ENCODE measurements at regions not wholly inside any gene's neighbourhood (a gene's known extent, or its start where the extent isn't known, plus 50 kb on each side); places are given as distances from the start of the nearest gene placed in this dataset.

DNA sequence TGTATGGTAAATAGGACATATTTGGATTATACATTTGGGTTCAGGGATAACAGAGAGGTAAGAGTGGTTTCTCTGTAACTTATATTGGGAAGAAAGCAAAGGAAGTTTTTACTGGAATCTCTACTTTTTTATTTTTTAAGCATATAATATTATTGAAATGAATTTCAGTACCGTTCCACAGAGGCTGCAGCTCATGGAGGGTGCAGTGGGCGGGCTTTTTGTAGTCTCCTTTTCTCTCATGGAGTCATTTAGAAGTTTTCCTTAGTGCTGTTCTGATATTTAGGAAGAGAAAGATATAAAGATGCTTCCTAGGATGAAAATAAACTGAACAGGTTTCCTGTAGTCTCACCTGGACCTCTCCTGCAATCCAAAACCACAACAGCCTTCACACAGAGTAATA, 1153.3 kb upstream of the TMEFF2 start:
- CTCF ChIA-PET = interaction anchor here (0.8 kb wide), 1 partner anchor 1822 kb away, joined by 4 read pairs; no protein-coding TSS in a partner anchor

GRCh38 chr2:193336781-193337180, 1142.0 kb upstream of the TMEFF2 start:
- no peaks in the 10 kb centered on the region for H3K4me1 ChIP-seq (ENCODE audit: control insufficient read depth, insufficient read depth, low read length)
- H2AFZ ChIP-seq (ENCODE audit: control insufficient read depth, low read depth, low read length) = no peak overlapping the region
- 0% methylated on average over 1 of the region's 1 CpG for WGBS (ENCODE audit: insufficient coverage, insufficient replicate concordance, low lambda C conversion rate, missing lambda C conversion rate)
- H3K4me3 ChIP-seq = no peak overlapping the region
- BruUV-seq (replicated peaks) = no TSS peak
- H3K27ac ChIP-seq (ENCODE audit: control insufficient read depth, insufficient read depth) = no peak overlapping the region
- in situ Hi-C loops (cut with MboI) = no loop called here
- CTCF ChIA-PET = no interaction called here
- SMC1A ChIA-PET (ENCODE audit: uncharacterized antibody, unreplicated experiment) = no interaction called here
- H4K20me1 ChIP-seq (ENCODE audit: control insufficient read depth, insufficient read depth) = no peaks in the 10 kb centered on the region
- no peak overlapping the region for H3K4me2 ChIP-seq (ENCODE audit: control insufficient read depth, insufficient read depth)
- RAD21 ChIA-PET (ENCODE audit: unreplicated experiment) = no interaction called here
- ATAC-seq (no peak), FAIRE-seq (no peak), DNase-seq (ENCODE audit: low read depth, low spot score) (no peak)
- POLR2A ChIA-PET = no interaction called here
- intact Hi-C loops (cut with micrococcal nuclease; ENCODE audit: unreplicated experiment) = no loop called here
- no peaks in the 10 kb centered on the region for H3K79me2 ChIP-seq (ENCODE audit: control insufficient read depth, insufficient read depth, low read length)
- no peaks in the 10 kb centered on the region for H3K9me3 ChIP-seq (replicated peaks; ENCODE audit: control insufficient read depth, insufficient read depth, low read length)
- H3K27me3 ChIP-seq (replicated peaks in 1 of 2; ENCODE audit: control insufficient read depth in 2 of 2, insufficient read depth in 2 of 2, low read length in 1 of 2) = no peaks in the 10 kb centered on the region
- no peaks in the 10 kb centered on the region for H3K36me3 ChIP-seq (ENCODE audit: control insufficient read depth in 2 of 2, insufficient read depth in 2 of 2, low read length in 1 of 2)
- no peak overlapping the region for H3K9ac ChIP-seq (ENCODE audit: control insufficient read depth, insufficient read depth, low read length)
- TF ChIP-seq NR2F1 (conservative IDR thresholded peaks at IDR 0.05) = no peak
- no peak for TF ChIP-seq MTA2 (IDR thresholded peaks at IDR 0.05; ENCODE audit: low read depth)
- no peak for TF ChIP-seq ETV6 (conservative IDR thresholded peaks at IDR 0.05 in 1 of 2, IDR thresholded peaks at IDR 0.05 in 1 of 2; ENCODE audit: borderline replicate concordance in 1 of 2, low read depth in 1 of 2)
- TF ChIP-seq SPI1 (IDR thresholded peaks at IDR 0.05; ENCODE audit: borderline replicate concordance, insufficient read depth, low read depth, low read length) = no peak
- TF ChIP-seq RELB (IDR thresholded peaks at IDR 0.05; ENCODE audit: low read depth) = no peak
- no peak for TF ChIP-seq RBBP5 (conservative IDR thresholded peaks at IDR 0.05)
- TF ChIP-seq TCF3 (IDR thresholded peaks at IDR 0.05; ENCODE audit: borderline replicate concordance, insufficient read depth, low read depth, low read length) = no peak
- no peak for TF ChIP-seq SKIL (IDR thresholded peaks at IDR 0.05; ENCODE audit: low read depth, poor library complexity, severe bottlenecking)
- TF ChIP-seq, protein P1, sequence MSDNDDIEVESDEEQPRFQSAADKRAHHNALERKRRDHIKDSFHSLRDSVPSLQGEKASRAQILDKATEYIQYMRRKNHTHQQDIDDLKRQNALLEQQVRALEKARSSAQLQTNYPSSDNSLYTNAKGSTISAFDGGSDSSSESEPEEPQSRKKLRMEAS (IDR thresholded peaks at IDR 0.05; ENCODE audit: low read depth, low read length) = no peak
- TF ChIP-seq KLF5 (IDR thresholded peaks at IDR 0.05; ENCODE audit: partially characterized antibody) = no peak
- TF ChIP-seq BACH1 (IDR thresholded peaks at IDR 0.05; ENCODE audit: borderline replicate concordance) = no peak
- TF ChIP-seq FOXK2 (IDR thresholded peaks at IDR 0.05) = no peak

More for the DNA sequence above, 1153.3 kb upstream of the TMEFF2 start:
- Histone ChIP-seq H2AFZ (ENCODE audit: control insufficient read depth, low read depth, low read length) (no peak overlapping the region), H3K4me3 (no peak overlapping the region), H3K27ac (ENCODE audit: control insufficient read depth, insufficient read depth) (no peak overlapping the region), H3K27me3 (replicated peaks in 1 of 2; ENCODE audit: control insufficient read depth in 2 of 2, insufficient read depth in 2 of 2, low read length in 1 of 2) (no peaks in the 10 kb centered on the region), H4K20me1 (ENCODE audit: control insufficient read depth, insufficient read depth) (no peaks in the 10 kb centered on the region), H3K79me2 (ENCODE audit: control insufficient read depth, insufficient read depth, low read length) (no peaks in the 10 kb centered on the region), H3K9me3 (replicated peaks; ENCODE audit: control insufficient read depth, insufficient read depth, low read length) (no peaks in the 10 kb centered on the region), H3K36me3 (ENCODE audit: control insufficient read depth in 2 of 2, insufficient read depth in 2 of 2, low read length in 1 of 2) (no peaks in the 10 kb centered on the region), H3K4me2 (ENCODE audit: control insufficient read depth, insufficient read depth) (no peak overlapping the region), H3K9ac (ENCODE audit: control insufficient read depth, insufficient read depth, low read length) (no peak overlapping the region), H3K4me1 (ENCODE audit: control insufficient read depth, insufficient read depth, low read length) (no peaks in the 10 kb centered on the region)
- DNase-seq (ENCODE audit: low read depth, low spot score) (no peak), ATAC-seq (no peak), FAIRE-seq (no peak)
- no TSS peak for BruUV-seq (replicated peaks)
- in situ Hi-C loops (cut with MboI) (no loop called here), intact Hi-C loops (cut with micrococcal nuclease; ENCODE audit: unreplicated experiment) (no loop called here)
- ChIA-PET POLR2A (interaction anchor here (1.0 kb wide), 1 partner anchor 34 kb away, joined by 3 read pairs; no protein-coding TSS in a partner anchor), SMC1A (ENCODE audit: uncharacterized antibody, unreplicated experiment) (no interaction called here), RAD21 (ENCODE audit: unreplicated experiment) (interaction anchor here (2.7 kb wide), 1 partner anchor 236 kb away, joined by 7 read pairs; no protein-coding TSS in a partner anchor)
- 47% methylated on average over 2 of the region's 2 CpGs for WGBS (ENCODE audit: insufficient coverage, insufficient replicate concordance, low lambda C conversion rate, missing lambda C conversion rate)
- TF ChIP-seq, protein P2, sequence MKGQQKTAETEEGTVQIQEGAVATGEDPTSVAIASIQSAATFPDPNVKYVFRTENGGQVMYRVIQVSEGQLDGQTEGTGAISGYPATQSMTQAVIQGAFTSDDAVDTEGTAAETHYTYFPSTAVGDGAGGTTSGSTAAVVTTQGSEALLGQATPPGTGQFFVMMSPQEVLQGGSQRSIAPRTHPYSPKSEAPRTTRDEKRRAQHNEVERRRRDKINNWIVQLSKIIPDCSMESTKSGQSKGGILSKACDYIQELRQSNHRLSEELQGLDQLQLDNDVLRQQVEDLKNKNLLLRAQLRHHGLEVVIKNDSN (IDR thresholded peaks at IDR 0.05; ENCODE audit: borderline replicate concordance, extremely low read length, insufficient read depth, low read depth, low read length) = no peak

Data from GM12878 (cell line).